CD4-positive, CD25-positive, alpha-beta regulatory T cell (primary cell): ENCODE measurements at regions not wholly inside any gene's neighbourhood (a gene's known extent, or its start where the extent isn't known, plus 50 kb on each side); places are given as distances from the start of the nearest gene placed in this dataset.

Experiments
- ATAC-seq, 2 donors: fragments of 150-1000 bp; cut with Tn5 transposase; one replicate each; pipeline ENCODE4 v1.10.0; 2021; ENCODE audit warnings: low read depth in 2 of 2, moderate number of reproducible peaks in 2 of 2, moderate library complexity in 1 of 2
- DNase-seq, 3 donors: peaks; one replicate each; pipeline versions ENCODE4 v3.0.0 to v3.0.0-alpha.2; 2012 to 2022; ENCODE audit warnings: mixed read lengths in 1 of 3
- H3K27ac ChIP-seq: one replicate; pipeline ENCODE4 v1.7.0; 2013; ENCODE audit warnings: mild to moderate bottlenecking, low read length; ENCODE audit not compliant: insufficient read depth, poor library complexity, severe bottlenecking
- H3K27me3 ChIP-seq: one replicate; pipeline ENCODE4 v1.7.0; 2013; ENCODE audit warnings: low read length; ENCODE audit not compliant: control insufficient read depth, insufficient read depth
- H3K36me3 ChIP-seq: one replicate; pipeline ENCODE4 v1.7.0; 2013; ENCODE audit warnings: mild to moderate bottlenecking, low read length, moderate library complexity; ENCODE audit not compliant: control insufficient read depth, insufficient read depth
- H3K4me1 ChIP-seq: 2 replicates; pipeline ENCODE4 v1.7.0; 2013; ENCODE audit warnings: mild to moderate bottlenecking, low read length; ENCODE audit not compliant: insufficient read depth, control insufficient read depth, poor library complexity, severe bottlenecking
- H3K4me3 ChIP-seq: one replicate; pipeline ENCODE4 v1.7.0; 2013; ENCODE audit warnings: low read depth, mild to moderate bottlenecking, low read length, moderate library complexity
- H3K9me3 ChIP-seq, 2 experiments: 1 replicate in 1 of 2; 2 replicates in 1 of 2; pipeline ENCODE4 v1.7.0; 2013; ENCODE audit warnings: low read length in 2 of 2, mild to moderate bottlenecking in 1 of 2, moderate library complexity in 1 of 2; ENCODE audit not compliant: control insufficient read depth in 2 of 2
- H3K27ac Mint-ChIP-seq, 3 donors: one replicate each; pipeline ENCODE4 v1.8.0; 2020 to 2022; ENCODE audit warnings: mild to moderate bottlenecking in 3 of 3, mixed read lengths in 3 of 3, moderate library complexity in 2 of 3
- H3K27me3 Mint-ChIP-seq: one replicate; pipeline ENCODE4 v1.8.0; 2022; ENCODE audit warnings: mild to moderate bottlenecking, mixed read lengths
- H3K36me3 Mint-ChIP-seq: one replicate; pipeline ENCODE4 v1.8.0; 2020; ENCODE audit warnings: mixed read lengths
- H3K4me1 Mint-ChIP-seq, 4 donors: one replicate each; pipeline ENCODE4 v1.8.0; 2020 to 2022; ENCODE audit warnings: mixed read lengths in 4 of 4, mild to moderate bottlenecking in 1 of 4
- H3K4me3 Mint-ChIP-seq, 4 donors: one replicate each; pipeline ENCODE4 v1.8.0; 2020 to 2022; ENCODE audit warnings: mild to moderate bottlenecking in 4 of 4, mixed read lengths in 4 of 4, moderate library complexity in 3 of 4
- H3K9me3 Mint-ChIP-seq, 7 donors: one replicate each; pipeline ENCODE4 v1.8.0; 2020 to 2022; ENCODE audit warnings: mixed read lengths in 7 of 7, mild to moderate bottlenecking in 3 of 7, moderate library complexity in 2 of 7

- Histone ChIP-seq H3K9me3 (peaks cover 0 to 5% of the 10 kb centered on the region in 2 experiments), H3K27me3 (no peaks in the 10 kb centered on the region), H3K36me3 (no peaks in the 10 kb centered on the region), H3K27ac (no peak overlapping the region), H3K4me1 (no peaks in the 10 kb centered on the region), H3K4me3 (no peak overlapping the region)
- Mint-ChIP-seq H3K4me1 (no peaks in the 10 kb centered on the region), H3K27ac (no peak overlapping the region), H3K36me3 (no peaks in the 10 kb centered on the region), H3K27me3 (no peaks in the 10 kb centered on the region), H3K4me3 (no peak overlapping the region), H3K9me3 (peaks cover 0 to 10% (median 4%) of the 10 kb centered on the region in 7 donors)
- no peak for ATAC-seq
- no peak for DNase-seq
These were observed 246.9 kb downstream of the PYDC2 start for GRCh38 chr3:191707817-191708216.

DNA sequence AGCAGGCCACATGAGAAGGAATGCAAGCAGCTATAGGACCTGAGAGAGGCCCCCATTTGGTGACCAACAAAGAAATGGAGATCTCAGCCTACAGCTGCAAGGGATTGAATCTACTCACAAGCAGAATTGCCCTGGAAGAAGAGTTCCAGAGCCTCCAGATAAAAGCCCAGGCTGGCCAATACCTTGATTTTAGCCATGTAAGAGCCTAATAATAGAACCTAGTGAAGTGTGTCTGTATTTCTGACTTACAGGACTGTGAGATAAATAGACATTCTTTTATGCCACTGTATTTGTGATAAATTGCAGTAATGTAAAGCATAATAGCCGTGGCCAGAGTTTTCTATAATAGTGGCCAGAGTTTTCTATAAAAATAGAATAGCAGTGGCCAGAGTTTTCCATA, 254.6 kb downstream of the PYDC2 start:
- ATAC-seq, result no peak

DNA sequence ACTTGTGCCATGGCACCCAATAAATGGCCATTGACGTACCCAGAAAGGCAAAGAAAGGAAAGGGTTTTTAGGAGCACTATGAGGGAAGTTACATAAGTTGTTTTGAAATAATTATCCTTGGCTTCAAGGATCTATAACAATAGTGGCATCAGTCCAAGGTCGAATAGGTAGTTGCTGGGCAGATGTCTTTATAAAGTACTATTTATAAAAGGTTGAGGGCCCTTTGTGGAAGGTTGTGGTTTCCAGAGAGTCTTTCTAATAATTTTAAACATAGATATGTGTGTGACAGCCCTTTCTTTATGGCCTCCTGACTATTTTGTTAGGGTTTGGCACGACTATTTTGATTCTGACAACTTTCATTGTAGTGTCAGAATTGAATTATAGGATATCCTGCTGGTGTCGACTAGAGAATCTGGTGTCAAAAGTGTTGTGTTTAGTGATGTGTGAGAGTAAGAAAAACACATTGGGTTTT, 260.5 kb downstream of the PYDC2 start:
- Histone ChIP-seq H3K4me3 (no peak overlapping the region), H3K36me3 (no peaks in the 10 kb centered on the region), H3K9me3 (no peaks in the 10 kb centered on the region), H3K27ac (no peak overlapping the region), H3K27me3 (no peaks in the 10 kb centered on the region), H3K4me1 (no peaks in the 10 kb centered on the region)
- Mint-ChIP-seq H3K4me3 (no peak overlapping the region), H3K36me3 (no peaks in the 10 kb centered on the region), H3K4me1 (no peaks in the 10 kb centered on the region), H3K9me3 (peaks cover 0 to 6% (median 2%) of the 10 kb centered on the region in 7 donors), H3K27me3 (no peaks in the 10 kb centered on the region), H3K27ac (no peak overlapping the region)
- no peak for DNase-seq
- ATAC-seq, result no peak

More for the DNA sequence above, 254.6 kb downstream of the PYDC2 start:
- no peak overlapping the region for H3K27ac ChIP-seq
- no peak overlapping the region for H3K4me3 Mint-ChIP-seq
- no peak overlapping the region for H3K27ac Mint-ChIP-seq
- H3K4me1 ChIP-seq, result no peaks in the 10 kb centered on the region
- no peaks in the 10 kb centered on the region for H3K9me3 ChIP-seq
- H3K36me3 ChIP-seq, result no peaks in the 10 kb centered on the region
- H3K27me3 ChIP-seq, result no peaks in the 10 kb centered on the region
- H3K4me1 Mint-ChIP-seq, result no peaks in the 10 kb centered on the region
- H3K36me3 Mint-ChIP-seq, result no peaks in the 10 kb centered on the region
- DNase-seq, result no peak
- H3K9me3 Mint-ChIP-seq, result peaks cover 0 to 6% (median 0%) of the 10 kb centered on the region in 7 donors
- H3K27me3 Mint-ChIP-seq, result no peaks in the 10 kb centered on the region
- no peak overlapping the region for H3K4me3 ChIP-seq

- Mint-ChIP-seq H3K27me3 (no peaks in the 10 kb centered on the region), H3K36me3 (no peaks in the 10 kb centered on the region), H3K9me3 (peaks cover 0 to 6% (median 2%) of the 10 kb centered on the region in 7 donors), H3K27ac (no peak overlapping the region), H3K4me1 (no peaks in the 10 kb centered on the region), H3K4me3 (no peak overlapping the region)
- ATAC-seq (no peak), DNase-seq (no peak)
- Histone ChIP-seq H3K36me3 (no peaks in the 10 kb centered on the region), H3K4me3 (no peak overlapping the region), H3K27me3 (no peaks in the 10 kb centered on the region), H3K27ac (no peak overlapping the region), H3K4me1 (no peaks in the 10 kb centered on the region), H3K9me3 (no peaks in the 10 kb centered on the region)
These were observed 261.0 kb downstream of the PYDC2 start for GRCh38 chr3:191721990-191722389.

- DNase-seq (no peak), ATAC-seq (no peak)
- Mint-ChIP-seq H3K9me3 (peaks cover 2 to 9% (median 4%) of the 10 kb centered on the region in 7 donors), H3K27me3 (no peaks in the 10 kb centered on the region), H3K27ac (no peak overlapping the region), H3K36me3 (no peaks in the 10 kb centered on the region), H3K4me1 (no peaks in the 10 kb centered on the region), H3K4me3 (no peak overlapping the region)
- Histone ChIP-seq H3K9me3 (no peaks in the 10 kb centered on the region), H3K4me1 (no peaks in the 10 kb centered on the region), H3K36me3 (no peaks in the 10 kb centered on the region), H3K4me3 (no peak overlapping the region), H3K27me3 (no peaks in the 10 kb centered on the region), H3K27ac (no peak overlapping the region)
These were observed 266.4 kb downstream of the PYDC2 start for GRCh38 chr3:191727338-191727737.

- Mint-ChIP-seq H3K9me3 (peaks cover 3 to 12% (median 6%) of the 10 kb centered on the region in 7 donors), H3K4me3 (no peak overlapping the region), H3K27ac (no peak overlapping the region), H3K27me3 (no peaks in the 10 kb centered on the region), H3K4me1 (no peaks in the 10 kb centered on the region), H3K36me3 (no peaks in the 10 kb centered on the region)
- Histone ChIP-seq H3K4me1 (no peaks in the 10 kb centered on the region), H3K36me3 (no peaks in the 10 kb centered on the region), H3K27me3 (no peaks in the 10 kb centered on the region), H3K4me3 (no peak overlapping the region), H3K27ac (no peak overlapping the region), H3K9me3 (no peaks in the 10 kb centered on the region)
- DNase-seq (no peak), ATAC-seq (no peak)
These were observed 267.2 kb downstream of the PYDC2 start for GRCh38 chr3:191728186-191728585.

DNA sequence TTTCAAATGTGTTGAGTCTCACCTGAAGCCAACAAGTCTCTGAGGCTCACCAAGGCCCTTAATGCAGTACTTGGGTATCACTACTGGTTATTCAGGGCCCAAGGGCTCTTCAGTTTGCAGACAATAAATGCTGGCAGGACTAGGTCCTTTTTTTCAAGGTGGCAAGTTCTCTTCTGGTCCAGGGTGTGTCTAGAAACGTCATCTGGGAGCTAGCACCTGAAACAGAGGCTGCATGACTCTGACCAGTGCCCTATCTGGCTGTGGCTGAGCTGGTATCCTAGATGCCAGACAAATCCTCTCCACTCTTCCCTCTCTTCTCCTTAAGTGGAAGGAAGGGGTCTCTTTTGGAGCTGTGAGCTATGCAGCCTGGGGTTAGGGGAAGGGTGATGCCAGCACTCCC, 276.8 kb downstream of the PYDC2 start:
- Mint-ChIP-seq H3K27ac (no peak overlapping the region), H3K9me3 (peaks cover 4 to 17% (median 6%) of the 10 kb centered on the region in 7 donors), H3K4me3 (no peak overlapping the region), H3K36me3 (no peaks in the 10 kb centered on the region), H3K27me3 (no peaks in the 10 kb centered on the region), H3K4me1 (no peaks in the 10 kb centered on the region)
- Histone ChIP-seq H3K4me3 (no peak overlapping the region), H3K36me3 (no peaks in the 10 kb centered on the region), H3K9me3 (no peaks in the 10 kb centered on the region), H3K4me1 (no peaks in the 10 kb centered on the region), H3K27me3 (no peaks in the 10 kb centered on the region), H3K27ac (no peak overlapping the region)
- DNase-seq (no peak), ATAC-seq (no peak)

GRCh38 chr3:191740712-191741111, 279.7 kb downstream of the PYDC2 start:
- H3K9me3 ChIP-seq, result peaks cover 0 to 6% of the 10 kb centered on the region in 2 experiments
- H3K27me3 Mint-ChIP-seq, result no peaks in the 10 kb centered on the region
- peaks cover 0 to 17% (median 8%) of the 10 kb centered on the region in 7 donors for H3K9me3 Mint-ChIP-seq
- no peaks in the 10 kb centered on the region for H3K4me1 ChIP-seq
- H3K27ac Mint-ChIP-seq, result no peak overlapping the region
- no peaks in the 10 kb centered on the region for H3K36me3 Mint-ChIP-seq
- no peak for ATAC-seq
- no peaks in the 10 kb centered on the region for H3K36me3 ChIP-seq
- no peak overlapping the region for H3K27ac ChIP-seq
- DNase-seq, result no peak
- no peak overlapping the region for H3K4me3 Mint-ChIP-seq
- H3K27me3 ChIP-seq, result no peaks in the 10 kb centered on the region
- no peaks in the 10 kb centered on the region for H3K4me1 Mint-ChIP-seq
- H3K4me3 ChIP-seq, result no peak overlapping the region
